Right cardiac atrium (tissue), 5 donors: ENCODE measurements at regions not wholly inside any gene's neighbourhood (a gene's known extent, or its start where the extent isn't known, plus 50 kb on each side); places are given as distances from the start of the nearest gene placed in this dataset.

Experiments used
- ATAC-seq, 2 donors: fragments of 200-7000 bp; cut with Tn5 transposase; one replicate each; pipeline versions ENCODE4 v1.8.0 to v1.9.1; 2020; ENCODE audit warnings: moderate library complexity in 2 of 2, mild to moderate bottlenecking in 1 of 2
- DNase-seq, 3 donors: peaks; one replicate each; pipeline ENCODE4 v3.0.0-alpha.2; 2020
- H3K27ac ChIP-seq: one replicate; pipeline ENCODE4 v1.5.1; 2013; ENCODE audit warnings: mild to moderate bottlenecking, low read length, control low read depth, moderate library complexity
- H3K27me3 ChIP-seq: one replicate; pipeline ENCODE4 v1.6.1; 2013; ENCODE audit not compliant: control insufficient read depth, insufficient read depth
- H3K4me1 ChIP-seq: one replicate; pipeline ENCODE4 v1.6.1; 2013; ENCODE audit warnings: low read length; ENCODE audit not compliant: control insufficient read depth, insufficient read depth
- H3K4me3 ChIP-seq: one replicate; pipeline ENCODE4 v1.5.1; 2013; ENCODE audit warnings: low read length, control low read depth
- H3K9me3 ChIP-seq: one replicate; pipeline ENCODE4 v1.6.1; 2013; ENCODE audit warnings: low read length; ENCODE audit not compliant: control insufficient read depth
- WGBS: extraction: QIAGEN DNeasy Blood & Tissue Kit; methylation state at CpG from one replicate; pipeline ENCODE4 v1.1.7; 2013; 5-methylcytosine and 5-hydroxymethylcytosine counted together
- intact Hi-C, 4 donors: fragments of 100-400 bp; cut with DNase I; formaldehyde crosslinking; loops; one replicate each; pipeline versions ENCODE4 v1.11.0 to v1.14.0; 2022 to 2023
- donor health status: healthy with polysubstance abuse.
- donor health status: DM: no; HTN: yes; CAD: no.
- donor health status: DM: no; HTN: no; CAD: no.
- donor health status: DM: no; HTN: yes; CAD: no; lungs with severe emphysema.
- donor health status: DM: yes; HTN: yes; CAD: no.

DNA sequence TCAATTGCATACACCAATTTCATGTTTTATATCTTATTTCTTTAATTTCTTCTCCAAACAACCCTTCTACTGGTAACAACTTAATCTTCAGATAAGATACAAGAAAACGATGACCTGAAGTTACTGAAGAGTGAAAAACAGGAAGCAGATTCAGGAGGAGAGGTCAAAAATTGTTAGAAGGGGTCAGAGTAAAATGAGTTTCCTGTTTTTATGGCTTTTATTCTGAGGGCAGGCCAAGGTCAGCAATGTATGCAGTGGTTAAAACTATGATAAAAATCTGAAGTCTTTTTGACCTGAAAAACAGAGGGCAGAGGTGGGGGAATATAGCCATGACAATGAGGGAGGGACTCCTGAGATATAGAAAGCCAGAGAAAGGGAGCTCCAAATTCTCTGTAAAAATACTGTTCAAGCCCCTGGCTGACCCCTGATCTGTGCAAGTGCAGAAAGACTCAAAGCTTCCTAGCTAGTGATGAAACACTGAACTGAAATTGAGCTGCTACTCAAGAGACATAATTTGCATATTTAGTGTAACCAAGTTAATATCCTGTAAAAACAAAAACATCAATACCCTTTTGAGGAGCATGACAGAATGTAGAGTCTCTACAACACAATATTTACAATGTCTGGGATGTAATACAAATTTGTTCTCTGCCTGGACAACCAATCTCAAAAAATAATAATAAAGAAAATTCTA lies 514.3 kb upstream of the SEL1L start:
- 18% methylated on average over 1 of the region's 1 CpG for whole genome bisulfite sequencing
- intact Hi-C loops: no loop called here
- no peak overlapping the region for H3K4me3 ChIP-seq
- ATAC-seq: no peak
- no peak for DNase-seq
- no peaks in the 10 kb centered on the region for H3K27me3 ChIP-seq
- H3K4me1 ChIP-seq: no peaks in the 10 kb centered on the region
- no peak overlapping the region for H3K27ac ChIP-seq
- no peaks in the 10 kb centered on the region for H3K9me3 ChIP-seq

DNA sequence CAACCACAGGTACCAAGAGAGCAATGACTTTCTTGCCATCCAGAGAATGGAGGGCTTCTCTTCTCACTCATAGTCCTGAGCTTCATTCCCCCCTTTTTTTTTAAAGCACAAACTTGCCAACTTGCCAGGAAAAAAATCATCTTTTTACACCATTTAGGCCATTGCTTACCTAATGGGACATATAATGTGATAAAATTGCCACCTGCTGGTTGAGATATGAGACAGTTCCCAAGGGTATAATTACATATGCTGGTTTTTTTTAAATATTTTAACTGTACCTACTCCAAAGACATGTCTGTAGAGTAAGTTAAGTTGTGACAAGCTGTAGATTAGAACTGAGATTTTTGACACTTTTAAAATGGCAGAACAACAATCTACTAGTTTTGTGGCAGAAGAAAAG lies 519.1 kb upstream of the SEL1L start:
- H3K4me1 ChIP-seq: no peaks in the 10 kb centered on the region
- H3K9me3 ChIP-seq: no peaks in the 10 kb centered on the region
- no peak for DNase-seq
- no peaks in the 10 kb centered on the region for H3K27me3 ChIP-seq
- H3K27ac ChIP-seq: no peak overlapping the region
- ATAC-seq: no peak
- H3K4me3 ChIP-seq: no peak overlapping the region
- intact Hi-C loops: no loop called here

DNA sequence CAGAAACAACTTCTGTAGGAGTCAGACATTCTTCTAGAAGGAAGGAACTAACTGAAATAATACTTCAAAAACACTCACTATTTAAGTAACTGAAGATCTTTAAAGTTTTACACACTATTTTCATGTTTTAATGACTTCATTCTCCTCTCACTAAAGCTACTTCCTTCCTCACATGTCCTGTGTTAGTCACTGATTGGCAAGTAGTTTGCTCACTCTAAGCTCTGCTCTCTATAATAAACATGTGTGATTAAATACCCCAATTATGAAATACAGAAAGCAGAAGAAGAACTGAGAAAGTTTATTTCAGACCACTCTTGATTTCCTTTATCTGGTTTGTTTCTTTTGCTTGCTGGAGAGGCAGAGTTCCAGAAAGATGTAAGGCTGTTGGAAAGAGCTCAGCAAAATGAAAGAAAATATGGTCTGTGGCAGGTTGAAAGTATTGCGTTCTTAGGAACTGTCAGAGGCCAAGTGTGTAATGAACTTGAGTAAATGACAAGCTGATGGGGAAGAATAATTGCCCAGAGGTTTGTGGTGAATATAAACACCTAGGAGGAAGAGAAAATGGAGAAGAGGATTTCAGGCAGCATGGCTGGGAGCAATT lies 522.0 kb upstream of the SEL1L start:
- no peak overlapping the region for H3K27ac ChIP-seq
- no peaks in the 10 kb centered on the region for H3K9me3 ChIP-seq
- DNase-seq (no peak), ATAC-seq (no peak)
- no peaks in the 10 kb centered on the region for H3K4me1 ChIP-seq
- WGBS: 31% methylated on average over 1 of the region's 1 CpG
- H3K4me3 ChIP-seq: no peak overlapping the region
- intact Hi-C loops: no loop called here
- H3K27me3 ChIP-seq: no peaks in the 10 kb centered on the region

DNA sequence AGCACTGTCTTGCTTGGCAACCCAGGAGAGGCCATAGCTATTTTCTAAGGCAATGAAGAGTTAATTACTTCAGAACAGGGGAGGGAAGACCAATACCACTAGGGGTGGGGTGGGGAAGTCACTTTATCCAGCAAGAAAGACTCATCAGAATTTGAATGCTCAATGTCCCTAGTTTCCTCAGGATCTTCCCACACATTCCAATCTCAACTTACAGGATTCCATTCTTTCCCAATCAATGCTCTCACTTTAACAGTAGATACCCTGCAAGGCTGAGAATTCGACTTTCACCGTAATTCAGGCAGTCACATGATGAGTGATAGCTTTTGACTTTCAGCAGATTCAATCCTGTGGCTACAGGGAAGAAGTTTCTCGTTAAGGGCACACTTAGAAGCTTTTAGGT lies 526.6 kb upstream of the SEL1L start:
- WGBS: 39% methylated on average over 3 of the region's 3 CpGs
- intact Hi-C loops: no loop called here
- H3K27me3 ChIP-seq: no peaks in the 10 kb centered on the region
- ATAC-seq (no peak), DNase-seq (no peak)
- H3K9me3 ChIP-seq: no peaks in the 10 kb centered on the region
- H3K4me1 ChIP-seq: no peaks in the 10 kb centered on the region
- no peak overlapping the region for H3K27ac ChIP-seq
- H3K4me3 ChIP-seq: no peak overlapping the region

DNA sequence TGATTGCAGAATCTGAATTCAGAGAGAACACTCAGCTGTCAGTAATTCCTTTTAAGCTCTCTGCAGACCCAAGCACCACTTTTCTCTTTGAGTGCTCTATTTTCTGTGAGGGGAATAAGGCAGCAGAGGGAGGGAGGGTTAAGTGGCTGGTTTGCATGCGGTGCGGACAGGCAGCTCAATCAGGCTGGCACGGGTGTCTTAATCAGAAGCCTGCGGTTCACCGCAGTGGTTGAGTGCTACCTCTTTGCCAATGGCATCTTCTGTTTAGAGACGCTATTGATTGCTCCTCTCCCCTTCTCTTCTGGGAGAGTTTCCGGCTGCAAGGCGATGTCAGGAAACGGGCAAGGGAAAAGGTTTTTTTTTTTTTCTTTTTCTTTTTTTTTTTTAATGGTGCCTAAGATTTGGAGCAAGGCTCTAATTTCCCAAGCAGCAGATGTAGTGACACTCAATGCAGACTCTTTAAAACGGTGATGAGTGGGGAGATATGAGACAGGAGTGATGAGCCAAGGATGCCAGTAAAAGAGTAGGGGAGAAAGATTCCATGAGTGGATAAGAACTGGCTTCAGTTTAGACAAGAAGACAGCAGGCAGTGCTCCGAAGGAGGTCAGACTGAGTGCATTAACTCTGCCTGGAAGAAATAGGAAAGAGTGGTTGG lies 533.7 kb upstream of the SEL1L start:
- no peaks in the 10 kb centered on the region for H3K9me3 ChIP-seq
- H3K4me3 ChIP-seq: no peak overlapping the region
- intact Hi-C loops: no loop called here
- no peaks in the 10 kb centered on the region for H3K27me3 ChIP-seq
- DNase-seq (no peak), ATAC-seq (no peak)
- H3K4me1 ChIP-seq: no peaks in the 10 kb centered on the region
- 40% methylated on average over 11 of the region's 11 CpGs for WGBS
- H3K27ac ChIP-seq: no peak overlapping the region

DNA sequence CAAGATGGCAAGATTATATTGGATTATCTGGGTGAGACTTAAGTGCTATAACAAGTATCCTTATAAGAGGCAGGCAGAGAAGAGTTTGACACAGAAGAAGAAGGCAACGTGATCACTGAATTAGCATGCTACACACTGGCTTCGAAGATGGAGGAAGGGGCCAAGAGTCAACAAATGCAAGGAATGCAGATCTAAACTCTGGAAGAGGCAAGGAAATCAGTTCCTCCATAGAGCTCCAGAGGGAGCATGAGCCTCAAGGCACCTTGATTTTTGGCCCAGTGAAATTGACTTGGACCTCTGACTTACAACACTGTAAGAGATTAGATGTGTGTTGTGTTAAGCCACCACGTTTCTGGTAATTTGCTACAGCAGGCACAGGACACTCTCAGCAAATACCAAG lies 536.4 kb upstream of the SEL1L start:
- H3K27me3 ChIP-seq: no peaks in the 10 kb centered on the region
- H3K9me3 ChIP-seq: no peaks in the 10 kb centered on the region
- no peak for DNase-seq
- no peaks in the 10 kb centered on the region for H3K4me1 ChIP-seq
- intact Hi-C loops: no loop called here
- no peak overlapping the region for H3K4me3 ChIP-seq
- no peak overlapping the region for H3K27ac ChIP-seq
- WGBS: 67% methylated on average over 3 of the region's 3 CpGs
- no peak for ATAC-seq

DNA sequence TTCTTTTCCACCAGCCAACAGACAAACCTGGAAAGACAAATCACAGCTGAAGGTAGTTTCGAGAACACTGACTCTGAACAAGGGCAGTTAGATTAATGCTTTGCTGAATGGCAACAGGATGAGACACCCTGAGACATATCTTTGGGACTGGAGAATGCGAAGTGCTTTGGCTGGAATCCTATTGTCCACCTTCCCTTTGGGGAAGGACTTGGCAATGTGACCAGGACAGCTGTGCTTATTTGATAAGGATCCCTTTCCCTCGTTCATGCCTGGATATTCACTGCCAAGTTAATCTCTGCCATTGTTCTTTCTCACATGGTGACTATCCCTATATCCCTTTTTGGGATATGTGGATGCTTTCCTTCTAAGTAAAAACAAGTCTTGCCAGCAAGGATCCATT lies 537.1 kb upstream of the SEL1L start:
- H3K9me3 ChIP-seq: no peaks in the 10 kb centered on the region
- 34% methylated on average over 3 of the region's 3 CpGs for WGBS
- no peak for ATAC-seq

DNA sequence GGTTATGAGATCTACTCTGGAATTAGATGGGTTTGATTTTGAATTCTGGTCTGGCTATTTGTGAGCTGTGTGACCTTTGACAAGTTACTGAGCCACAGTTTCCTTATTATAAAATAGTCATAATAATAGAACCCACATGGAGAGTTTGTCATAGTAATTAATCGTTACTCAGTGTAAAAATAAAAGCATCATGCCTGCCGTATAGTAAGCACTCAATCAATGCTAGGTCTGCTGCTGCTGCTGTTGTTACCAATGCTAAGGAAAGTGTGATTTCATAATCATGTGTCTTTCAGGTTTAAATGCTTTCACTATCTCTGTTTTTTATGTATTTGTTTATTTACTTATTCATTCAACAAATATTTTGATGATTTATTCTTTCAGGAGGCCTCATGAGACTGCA lies 539.9 kb upstream of the SEL1L start:
- H3K4me3 ChIP-seq: no peak overlapping the region
- ATAC-seq (no peak), DNase-seq (no peak)
- intact Hi-C loops: no loop called here
- no peak overlapping the region for H3K27ac ChIP-seq
- H3K9me3 ChIP-seq: no peaks in the 10 kb centered on the region
- H3K27me3 ChIP-seq: no peaks in the 10 kb centered on the region
- no peaks in the 10 kb centered on the region for H3K4me1 ChIP-seq
- WGBS: 81% methylated on average over 2 of the region's 2 CpGs

More for the DNA sequence above, 537.1 kb upstream of the SEL1L start:
- no peak for DNase-seq
- Histone ChIP-seq H3K27ac (no peak overlapping the region), H3K4me3 (no peak overlapping the region), H3K27me3 (no peaks in the 10 kb centered on the region), H3K4me1 (no peaks in the 10 kb centered on the region)
- intact Hi-C loops: no loop called here

DNA sequence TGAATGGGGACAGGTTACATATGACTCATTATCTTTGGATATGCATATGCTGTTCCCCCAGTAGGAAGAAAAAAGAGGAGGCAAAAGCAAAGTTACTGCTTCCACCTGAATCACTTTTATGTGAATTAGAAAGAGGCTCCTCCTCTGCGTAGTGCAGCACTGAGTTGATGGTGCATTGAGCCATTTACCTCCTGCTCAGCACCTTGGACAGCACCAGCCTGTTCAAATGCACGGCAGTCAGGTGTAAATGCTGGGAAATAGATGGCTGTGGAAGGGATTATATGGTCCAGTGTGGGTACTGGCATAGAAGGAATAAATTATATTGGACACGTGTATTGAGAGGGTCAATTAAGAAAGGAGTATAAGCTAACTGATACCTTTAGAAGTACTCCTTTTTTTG lies 541.9 kb upstream of the SEL1L start:
- Histone ChIP-seq H3K27me3 (no peaks in the 10 kb centered on the region), H3K9me3 (no peaks in the 10 kb centered on the region), H3K4me3 (no peak overlapping the region), H3K4me1 (no peaks in the 10 kb centered on the region), H3K27ac (no peak overlapping the region)
- intact Hi-C loops: no loop called here
- ATAC-seq (no peak), DNase-seq (peak; percentile 18 to 73 (median 44))
- 11% methylated on average over 3 of the region's 3 CpGs for WGBS

DNA sequence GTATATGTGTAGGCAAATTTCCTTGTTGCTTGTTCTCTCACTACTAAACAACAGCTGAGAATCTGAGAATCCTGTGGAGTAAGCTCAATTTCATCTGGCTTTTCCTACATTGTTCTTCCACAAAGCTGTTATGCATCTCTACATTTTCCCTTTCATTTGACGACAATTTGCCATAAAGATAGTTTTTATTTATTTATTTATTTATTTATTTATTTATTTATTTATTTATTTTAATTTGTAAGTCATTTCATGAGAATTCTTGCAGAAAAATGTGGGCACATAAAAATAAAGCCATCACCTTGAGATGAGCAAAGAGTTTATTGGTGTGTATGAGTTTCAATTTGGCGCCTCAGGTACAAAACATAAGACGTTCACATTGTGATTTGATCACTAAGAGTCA lies 545.9 kb upstream of the SEL1L start:
- WGBS: 87% methylated on average over 3 of the region's 3 CpGs
- Histone ChIP-seq H3K27ac (no peak overlapping the region), H3K4me1 (no peaks in the 10 kb centered on the region), H3K27me3 (no peaks in the 10 kb centered on the region), H3K4me3 (no peak overlapping the region), H3K9me3 (no peaks in the 10 kb centered on the region)
- DNase-seq (no peak), ATAC-seq (no peak)
- intact Hi-C loops: no loop called here

DNA sequence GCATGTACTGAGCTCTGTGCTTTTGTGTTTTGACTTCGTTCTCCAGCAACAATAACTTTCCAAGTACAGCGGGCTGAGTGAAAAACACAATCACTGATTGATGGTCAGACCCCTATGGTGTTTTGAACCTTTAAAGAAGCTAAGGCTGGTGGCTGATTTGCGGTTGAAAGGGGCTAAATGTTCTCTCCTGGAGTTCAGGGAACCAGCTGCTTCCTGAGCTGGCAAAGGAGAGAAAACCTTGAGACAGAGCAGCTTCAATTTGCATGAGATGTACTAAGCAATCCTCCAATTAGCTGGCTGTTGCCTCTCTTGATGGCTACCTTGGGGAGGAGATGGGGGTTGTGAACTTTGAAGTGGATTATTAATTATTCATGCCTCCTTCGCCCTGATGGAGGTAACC lies 546.7 kb upstream of the SEL1L start:
- ATAC-seq: no peak
- H3K9me3 ChIP-seq: no peaks in the 10 kb centered on the region
- no peak overlapping the region for H3K4me3 ChIP-seq
- DNase-seq: no peak
- intact Hi-C loops: no loop called here
- no peak overlapping the region for H3K27ac ChIP-seq
- no peaks in the 10 kb centered on the region for H3K27me3 ChIP-seq
- no peaks in the 10 kb centered on the region for H3K4me1 ChIP-seq
- 9% methylated on average over 4 of the region's 4 CpGs for WGBS
